Suppressor macrophage treated with lipopolysaccharide for 4 hours (primary cell): ENCODE measurements at regions not wholly inside any gene's neighbourhood (a gene's known extent, or its start where the extent isn't known, plus 50 kb on each side); places are given as distances from the start of the nearest gene placed in this dataset.

Experiments used
- DNase-seq: peaks from one replicate; pipeline ENCODE4 v3.0.0-alpha.2; 2020

DNA sequence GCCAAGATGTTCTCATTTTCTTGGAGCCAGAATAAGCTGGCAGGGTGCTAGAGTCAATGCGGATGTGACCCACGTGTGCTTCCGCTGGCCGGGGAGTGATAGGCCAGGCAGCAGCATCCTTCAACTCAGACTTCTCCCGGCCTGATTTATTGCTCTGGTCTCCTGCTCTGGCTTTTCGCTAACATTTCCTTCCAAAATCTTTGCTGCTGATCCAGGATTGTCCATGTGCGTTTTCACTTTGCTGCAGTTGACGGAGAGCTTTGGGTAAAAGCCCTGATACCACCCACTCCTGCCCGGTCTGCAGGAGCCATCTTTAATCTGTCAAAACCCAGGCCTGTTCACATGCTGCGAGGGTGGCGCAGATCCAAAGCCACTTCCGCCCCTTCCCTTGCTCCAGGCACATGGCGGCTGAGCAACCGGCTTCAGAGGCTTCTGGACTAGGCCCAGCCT, 106.8 kb downstream of the CYP26A1 start:
- no peak for DNase-seq

DNA sequence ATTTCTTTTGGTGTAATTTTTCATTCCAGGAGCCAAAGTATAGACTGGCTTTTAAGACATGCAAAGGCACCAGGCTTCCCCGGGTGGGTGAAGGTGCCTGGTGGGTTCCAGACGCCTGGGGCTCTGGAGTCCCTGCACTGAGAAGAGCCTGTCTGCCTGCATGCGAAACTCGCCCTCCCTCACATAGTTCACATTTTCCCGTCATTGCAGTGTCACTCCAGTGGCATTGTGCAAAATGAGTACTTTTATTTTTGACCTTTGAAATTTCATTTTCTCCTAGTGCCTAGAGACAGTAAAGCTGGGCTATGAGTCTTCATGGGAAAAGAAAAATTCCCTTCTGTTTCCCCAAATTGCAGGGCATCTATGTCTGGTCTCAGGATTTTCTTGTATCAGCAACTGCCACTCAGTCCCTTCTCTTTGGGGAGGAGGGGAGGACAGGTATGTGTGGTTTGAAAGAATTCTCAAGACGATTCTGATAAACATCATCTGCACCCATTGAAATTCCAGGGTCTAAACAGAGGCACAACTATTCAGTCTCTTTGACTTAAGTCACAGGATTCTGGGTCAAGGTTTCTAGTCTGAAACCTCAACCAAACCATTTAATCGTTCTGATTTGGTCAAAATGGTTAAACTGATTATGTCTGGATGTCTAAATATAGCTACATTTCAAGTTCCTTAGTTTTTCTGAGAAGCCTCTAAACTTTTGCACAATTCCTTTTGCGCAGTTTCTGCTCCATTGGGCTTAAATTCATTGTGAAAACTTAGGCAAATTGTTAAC, 107.8 kb downstream of the CYP26A1 start:
- DNase-seq, result peak; percentile 47

DNA sequence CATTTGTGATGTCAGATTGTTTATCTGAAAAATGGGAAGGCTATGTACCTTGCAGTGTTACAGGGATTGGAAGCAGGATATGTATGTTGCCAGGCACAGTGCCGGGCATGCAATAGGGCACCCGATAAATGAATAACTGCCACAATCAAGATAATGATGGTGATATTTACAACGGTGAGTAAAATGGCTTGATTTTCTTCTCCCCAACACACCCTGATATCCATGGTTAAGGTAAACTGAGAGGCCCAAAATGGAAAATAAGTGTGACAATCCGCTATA, 108.3 kb downstream of the CYP26A1 start:
- no peak for DNase-seq

- DNase-seq, result no peak
Measured at GRCh38 chr10:93182790-93183189, 109.1 kb downstream of the CYP26A1 start.

- DNase-seq, result no peak
Measured at GRCh38 chr10:93186653-93187052, 113.0 kb downstream of the CYP26A1 start.

DNA sequence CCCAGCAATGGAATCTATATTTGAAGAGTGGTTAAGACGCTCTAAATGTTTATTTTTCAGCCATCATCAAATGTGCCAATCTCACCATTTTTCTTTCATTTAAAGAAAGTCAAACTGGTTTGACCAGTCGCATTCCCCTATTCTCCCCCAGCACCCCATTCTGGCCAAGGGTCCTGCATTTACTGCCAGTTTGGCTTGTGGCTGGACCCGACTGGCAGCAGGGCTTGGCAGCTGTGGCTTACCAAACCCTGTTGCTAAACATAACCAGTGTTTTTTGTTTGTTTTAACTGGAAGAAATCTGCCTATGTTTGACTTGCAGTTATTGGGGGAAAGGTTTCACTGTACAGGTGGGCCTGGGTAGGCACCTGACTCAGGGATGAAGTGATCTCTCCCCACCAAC, 116.3 kb downstream of the CYP26A1 start:
- DNase-seq, result no peak

DNA sequence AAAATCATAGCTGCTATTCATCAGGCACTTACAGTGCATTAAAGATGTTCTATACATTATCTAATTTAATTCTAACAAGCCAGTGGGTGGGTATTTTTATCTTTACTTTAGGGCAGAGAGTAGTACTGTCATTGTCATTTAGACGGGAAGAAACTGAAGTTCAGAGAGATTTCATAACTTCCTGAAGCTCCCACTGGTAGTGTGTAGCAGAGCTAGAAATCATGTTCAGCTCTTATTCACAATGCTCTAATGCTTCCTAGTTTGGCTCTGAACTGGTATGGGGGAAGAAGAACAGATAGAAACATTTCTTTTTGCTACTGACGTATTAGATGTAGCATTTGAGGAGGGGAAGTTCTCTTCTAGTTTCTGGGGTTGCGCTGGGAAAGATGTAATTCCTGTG, 116.7 kb downstream of the CYP26A1 start:
- DNase-seq, result peak; percentile 69

GRCh38 chr10:93193906-93194305, 120.2 kb downstream of the CYP26A1 start:
- DNase-seq, result no peak

- peak; percentile 88 for DNase-seq
Measured at GRCh38 chr10:93198401-93199131, 124.9 kb downstream of the CYP26A1 start.

GRCh38 chr10:93199191-93199751, 125.6 kb downstream of the CYP26A1 start:
- peak; percentile 90 for DNase-seq

- no peak for DNase-seq
Measured at GRCh38 chr10:93204494-93205485, 131.1 kb downstream of the CYP26A1 start.

DNA sequence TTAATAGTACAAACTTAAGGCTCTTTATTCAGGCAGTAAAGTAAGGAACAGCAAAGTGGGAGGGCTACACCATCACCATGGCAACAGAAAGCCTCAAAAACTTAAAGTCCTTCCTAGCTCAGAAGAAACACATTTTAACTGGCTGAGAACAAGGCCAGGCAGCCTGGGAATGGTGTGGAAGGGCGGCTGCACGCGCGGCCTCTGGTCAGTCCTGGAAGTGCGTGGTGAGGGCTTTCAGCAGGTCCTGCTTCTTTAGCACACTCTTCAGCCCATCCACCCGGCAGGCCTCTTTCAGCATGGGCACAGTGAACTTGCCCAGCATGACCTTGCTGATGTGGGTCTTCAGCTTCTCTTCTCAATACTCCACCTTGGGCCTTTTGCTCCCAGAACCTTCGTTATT, 133.0 kb downstream of the CYP26A1 start:
- no peak for DNase-seq

DNA sequence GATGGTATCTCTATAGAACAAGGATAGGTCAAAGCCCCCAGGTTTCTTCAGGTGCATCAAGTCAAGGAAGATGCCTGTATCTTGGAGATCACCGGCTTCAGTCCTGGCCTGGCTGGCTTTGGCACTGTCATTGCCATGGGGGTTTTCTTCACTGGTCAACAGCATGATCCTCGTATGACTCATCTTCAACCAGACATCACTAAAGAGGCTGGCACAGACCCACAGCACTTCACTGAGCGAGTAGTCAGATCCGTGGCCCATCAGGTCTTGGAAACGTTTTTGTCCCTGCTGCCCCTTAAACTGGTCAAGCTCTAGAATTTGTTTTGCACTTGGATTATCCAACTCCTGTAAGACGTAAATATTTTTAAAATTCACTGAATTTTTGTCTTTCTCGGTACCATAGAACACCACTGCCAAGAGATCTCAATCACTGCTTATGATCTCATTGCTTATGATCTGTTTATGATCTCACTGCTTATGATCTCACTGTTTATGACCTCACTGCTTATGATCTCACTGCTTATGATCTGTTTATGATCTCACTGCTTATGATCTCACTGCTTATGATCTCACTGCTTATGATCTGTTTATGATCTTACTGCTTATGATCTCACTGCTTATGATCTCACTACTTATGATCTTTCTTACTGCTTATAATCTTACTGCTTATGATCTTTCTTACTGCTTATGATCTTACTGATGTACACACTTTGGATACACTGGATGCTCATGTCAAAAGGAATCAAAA, 135.2 kb downstream of the CYP26A1 start:
- peak; percentile 80 for DNase-seq

DNA sequence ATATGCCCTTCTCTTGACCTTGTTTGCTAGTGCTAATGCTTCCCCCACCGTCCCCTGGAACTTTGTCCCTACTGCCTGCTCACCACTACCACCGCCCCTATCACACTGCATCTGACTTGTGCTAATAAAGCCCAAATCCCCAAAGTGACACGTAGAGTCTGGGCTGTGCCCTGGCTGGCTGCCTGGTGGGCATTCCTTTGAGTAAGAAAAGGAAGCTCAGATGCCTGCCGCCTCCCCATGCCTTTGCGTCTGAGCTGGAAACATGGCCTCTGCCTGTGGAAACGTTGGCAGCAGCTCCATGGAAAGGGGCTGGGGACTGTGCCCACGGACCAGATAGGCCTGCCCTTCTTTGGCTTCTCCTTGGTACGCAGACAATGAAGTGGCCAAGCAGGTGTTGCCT, 138.3 kb downstream of the CYP26A1 start:
- DNase-seq, result no peak

DNA sequence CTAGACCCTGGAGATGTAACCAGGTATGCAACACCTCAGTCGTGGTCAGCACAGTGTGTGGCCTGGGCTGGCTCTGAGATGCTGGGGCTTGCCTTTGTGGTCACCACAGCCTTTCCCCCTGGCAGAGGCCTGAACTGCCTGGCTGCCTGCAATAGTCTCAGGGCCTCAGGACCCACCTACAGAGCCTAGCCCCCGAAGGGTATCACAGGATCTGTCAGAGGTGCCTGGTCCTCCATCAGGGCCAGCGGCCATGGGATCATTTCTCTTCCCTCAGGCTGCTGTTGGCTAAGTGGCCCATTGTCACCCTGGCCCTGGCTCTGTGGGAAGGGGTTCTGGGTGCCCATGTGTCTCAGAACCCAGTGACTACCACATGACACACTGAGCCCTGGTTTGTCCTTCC, 141.6 kb downstream of the CYP26A1 start:
- DNase-seq, result no peak

DNA sequence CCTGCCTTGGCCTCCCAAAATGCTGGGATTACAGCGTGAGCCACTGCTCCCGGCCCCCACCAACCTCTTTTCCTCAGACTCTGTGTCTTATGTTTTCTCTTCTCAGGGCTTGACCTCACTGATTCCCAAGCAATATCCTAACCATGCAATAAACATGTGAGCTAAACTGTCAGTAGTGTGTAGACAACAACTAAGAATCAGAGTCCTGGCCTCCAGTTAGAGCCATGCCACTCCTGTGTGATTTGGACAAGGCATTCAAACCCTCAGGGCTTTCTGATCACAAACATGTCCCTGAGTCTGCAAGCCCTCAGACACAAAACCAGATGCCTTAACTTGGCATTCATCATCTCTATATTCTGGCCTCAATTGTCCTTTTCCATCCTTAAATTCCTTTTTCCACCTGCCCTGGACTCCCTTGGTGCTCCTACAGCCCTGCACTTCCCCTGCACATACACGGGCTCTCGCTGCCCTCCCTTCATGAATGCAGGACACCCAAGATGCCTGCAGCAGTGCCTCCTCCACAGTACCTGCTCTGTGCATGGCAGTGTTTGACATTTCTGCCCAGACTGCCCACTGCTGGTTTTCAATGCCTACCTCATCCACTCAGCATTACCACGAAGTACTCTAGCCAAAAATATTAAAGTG, 142.8 kb downstream of the CYP26A1 start:
- no peak for DNase-seq

DNA sequence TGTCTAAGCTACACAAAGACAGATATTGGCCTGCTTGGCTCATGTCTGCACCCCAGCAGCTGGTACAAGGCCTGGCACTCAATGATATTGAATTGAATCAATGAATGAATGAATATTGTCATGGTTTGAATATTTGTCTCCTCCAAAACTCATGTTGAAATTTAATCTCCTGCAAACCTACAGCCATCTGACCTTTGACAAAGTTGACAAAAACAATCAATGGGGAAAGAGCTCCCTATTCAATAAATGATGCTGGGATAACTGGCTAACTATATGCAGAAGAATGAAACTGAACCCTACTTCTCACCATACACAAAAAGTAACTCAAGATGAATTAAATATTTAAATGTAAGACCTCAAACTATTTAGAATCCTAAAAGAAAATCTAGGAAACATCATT, 144.7 kb downstream of the CYP26A1 start:
- DNase-seq, result no peak

GRCh38 chr10:93219347-93219746, 145.7 kb downstream of the CYP26A1 start:
- no peak for DNase-seq

DNA sequence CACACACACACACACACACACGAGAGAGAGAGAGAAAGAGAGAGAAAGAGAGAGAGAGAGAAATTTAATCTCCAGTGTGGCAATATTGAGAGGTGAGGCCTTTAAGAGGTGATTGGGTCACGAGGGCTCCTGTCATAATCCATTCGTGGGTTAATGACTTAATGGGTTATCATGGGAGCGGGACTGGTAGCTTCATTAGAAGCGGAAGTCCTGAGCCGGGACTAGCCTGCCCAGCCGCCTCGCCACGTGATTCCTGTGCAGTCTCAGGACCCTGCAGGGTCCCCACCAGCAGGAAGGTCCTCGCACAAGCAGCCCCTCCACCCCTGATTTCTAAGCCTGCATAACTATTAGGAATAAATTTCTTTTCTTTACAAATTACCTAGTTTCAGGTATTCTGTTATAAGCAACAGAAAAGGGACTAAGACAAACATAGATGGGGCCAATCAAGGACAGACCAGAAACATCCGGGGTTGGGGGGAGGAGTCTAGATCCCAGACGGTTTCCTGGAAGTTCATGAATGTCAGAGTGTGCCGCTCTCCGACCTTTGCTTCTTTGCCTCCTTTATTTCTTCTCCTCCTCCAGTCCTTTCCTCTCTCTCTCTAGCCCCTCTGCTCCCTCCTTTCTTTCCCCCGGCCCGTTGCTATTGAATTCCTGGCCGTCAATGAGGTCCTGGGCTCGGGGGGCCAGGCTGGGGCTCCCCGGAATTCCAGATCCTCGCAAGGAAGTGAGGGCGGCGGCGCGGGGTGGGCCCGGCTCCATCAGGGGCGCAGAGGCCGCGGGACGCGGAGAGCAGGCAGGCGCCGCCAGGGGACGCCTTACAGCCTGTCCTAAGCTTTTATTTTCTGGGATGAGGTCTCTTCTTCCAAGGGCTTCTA, 146.8 kb downstream of the CYP26A1 start:
- no peak for DNase-seq

DNA sequence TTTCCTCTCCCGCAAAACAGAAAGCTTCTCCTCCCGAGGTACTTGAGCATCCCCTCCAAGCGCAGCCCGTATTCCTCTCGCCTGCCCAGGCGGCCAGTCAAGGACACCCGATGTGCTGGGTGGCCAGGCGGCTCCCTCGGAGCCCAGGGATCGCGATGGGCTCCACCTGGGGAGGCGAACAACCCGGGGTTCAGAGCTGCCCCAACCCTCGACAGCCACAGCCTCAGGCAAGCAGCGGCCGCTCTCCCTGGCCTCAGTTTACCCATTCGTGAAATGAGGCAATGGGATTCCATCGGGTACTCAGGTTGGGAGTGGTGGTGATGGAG, 147.4 kb downstream of the CYP26A1 start:
- no peak for DNase-seq

DNA sequence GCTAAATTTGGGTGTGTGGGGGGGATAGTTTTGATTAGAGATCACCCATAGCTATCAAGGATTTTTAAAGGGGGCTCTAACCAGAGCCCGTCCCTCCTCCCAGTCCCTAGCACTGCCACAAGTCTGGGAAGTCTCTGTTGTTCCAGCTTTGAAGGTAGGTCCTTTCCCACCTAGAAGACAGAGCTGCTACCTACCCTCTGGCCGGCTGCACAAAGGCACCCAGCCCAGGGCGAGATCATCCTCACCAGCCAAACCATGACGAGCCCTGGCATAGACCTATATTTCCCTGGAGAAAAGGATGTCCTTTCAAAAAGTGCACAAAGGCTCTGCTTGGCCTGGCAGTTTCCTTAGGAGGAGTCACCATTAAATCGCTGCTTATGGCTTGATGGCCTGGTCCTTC, 147.8 kb downstream of the CYP26A1 start:
- no peak for DNase-seq
